Astrocyte (in vitro differentiated cells and primary cell): ENCODE measurements at regions not wholly inside any gene's neighbourhood (a gene's known extent, or its start where the extent isn't known, plus 50 kb on each side); places are given as distances from the start of the nearest gene placed in this dataset.

Source experiments
- EZH2 ChIP-seq: IDR thresholded peaks from 2 replicates; pipeline ENCODE4 v1.6.1; 2012; ENCODE audit warnings: mild to moderate bottlenecking, low read length, inconsistent platforms; ENCODE audit not compliant: insufficient read depth
- TF ChIP-seq, protein P1 (sequence below): IDR thresholded peaks from 2 replicates; pipeline ENCODE4 v1.5.1; 2011; ENCODE audit warnings: low read depth, mild to moderate bottlenecking, inconsistent platforms, low read length, moderate library complexity; ENCODE audit not compliant: insufficient read depth

DNA sequence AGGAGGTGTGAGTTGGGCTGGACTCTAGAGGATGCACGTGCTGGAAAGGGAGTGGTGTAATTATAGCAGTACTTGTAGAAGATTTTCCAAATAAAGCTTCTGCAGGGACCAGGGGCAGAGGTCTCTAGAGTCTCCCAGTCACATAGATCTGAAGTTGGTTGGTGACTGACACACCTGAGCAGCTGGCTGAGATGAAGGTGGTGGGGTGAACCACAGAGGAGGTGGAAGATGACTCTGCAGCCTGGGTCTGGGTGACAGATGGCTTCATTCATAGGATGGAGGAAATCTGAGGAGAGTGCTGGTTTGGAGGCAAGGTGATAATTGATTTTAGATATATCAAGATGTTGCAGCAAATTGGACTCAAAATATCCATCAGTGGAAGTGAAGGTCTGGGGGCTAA lies 178.9 kb upstream of the IVNS1ABP start:
- TF ChIP-seq, protein P1, sequence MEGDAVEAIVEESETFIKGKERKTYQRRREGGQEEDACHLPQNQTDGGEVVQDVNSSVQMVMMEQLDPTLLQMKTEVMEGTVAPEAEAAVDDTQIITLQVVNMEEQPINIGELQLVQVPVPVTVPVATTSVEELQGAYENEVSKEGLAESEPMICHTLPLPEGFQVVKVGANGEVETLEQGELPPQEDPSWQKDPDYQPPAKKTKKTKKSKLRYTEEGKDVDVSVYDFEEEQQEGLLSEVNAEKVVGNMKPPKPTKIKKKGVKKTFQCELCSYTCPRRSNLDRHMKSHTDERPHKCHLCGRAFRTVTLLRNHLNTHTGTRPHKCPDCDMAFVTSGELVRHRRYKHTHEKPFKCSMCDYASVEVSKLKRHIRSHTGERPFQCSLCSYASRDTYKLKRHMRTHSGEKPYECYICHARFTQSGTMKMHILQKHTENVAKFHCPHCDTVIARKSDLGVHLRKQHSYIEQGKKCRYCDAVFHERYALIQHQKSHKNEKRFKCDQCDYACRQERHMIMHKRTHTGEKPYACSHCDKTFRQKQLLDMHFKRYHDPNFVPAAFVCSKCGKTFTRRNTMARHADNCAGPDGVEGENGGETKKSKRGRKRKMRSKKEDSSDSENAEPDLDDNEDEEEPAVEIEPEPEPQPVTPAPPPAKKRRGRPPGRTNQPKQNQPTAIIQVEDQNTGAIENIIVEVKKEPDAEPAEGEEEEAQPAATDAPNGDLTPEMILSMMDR: no peak
- no peak for TF ChIP-seq EZH2
